ENCODE measurements at regions not wholly inside any gene's neighbourhood (a gene's known extent, or its start where the extent isn't known, plus 50 kb on each side); places are given as distances from the start of the nearest gene placed in this dataset.

GRCh38 chr3:117442566-117442965, 733.0 kb downstream of the TUSC7 start:
- H4K91ac ChIP-seq (replicated peaks; ENCODE audit: insufficient read length, low read length) = no peak overlapping the region
- peaks cover 0 to 2% of the 10 kb centered on the region in 2 experiments for H4K20me1 ChIP-seq (replicated peaks in 1 of 2; ENCODE audit: control insufficient read depth in 1 of 2, insufficient read depth in 2 of 2, low read length in 2 of 2)
- no peak overlapping the region for H2AFZ ChIP-seq (ENCODE audit: low read length)
- no peak for DNase-seq (ENCODE audit: low read depth in 1 of 2, low spot score in 2 of 2)
- no peak overlapping the region for H3K27ac ChIP-seq (ENCODE audit: low read depth, low read length)
- ChIA-PET CTCF (ENCODE audit: partially characterized antibody) (interaction anchor here (1.1 to 1.7 kb wide), 3 partner anchors 13 to 672 kb away, joined by 3 to 4 read pairs (median 3); no protein-coding TSS in a partner anchor), POLR2A (ENCODE audit: partially characterized antibody) (no interaction called here)
- no peaks in the 10 kb centered on the region for H3K9me3 ChIP-seq (ENCODE audit: insufficient read depth in 2 of 2, low read depth in 1 of 2, low read length in 1 of 2)
- no peaks in the 10 kb centered on the region for H3K36me3 ChIP-seq (ENCODE audit: control insufficient read depth in 2 of 4, insufficient read depth in 4 of 4, low read length in 3 of 4)
- H2BK15ac ChIP-seq (ENCODE audit: low read length) = no peak overlapping the region
- 93% methylated on average over 4 of the region's 4 CpGs; no CpG with 5 or more reads in 1 of the 2 experiments for WGBS, 2 experiments (ENCODE audit: extremely low coverage in 1 of 2, insufficient coverage in 1 of 2, insufficient read length in 1 of 2, insufficient replicate concordance in 2 of 2, low coverage in 1 of 2, low lambda C conversion rate in 2 of 2, missing lambda C conversion rate in 1 of 2)
- H3K9ac ChIP-seq (replicated peaks in 1 of 4; ENCODE audit: extremely low read depth in 1 of 4, low read depth in 3 of 4, low read length in 3 of 4) = no peak overlapping the region
- no peak overlapping the region for H2BK5ac ChIP-seq (ENCODE audit: low read depth, low read length)
- H3K4me1 ChIP-seq (replicated peaks in 1 of 4; ENCODE audit: control insufficient read depth in 3 of 4, insufficient read depth in 4 of 4, low read length in 3 of 4) = peaks cover 0 to 6% (median 1%) of the 10 kb centered on the region in 4 experiments; a peak in 3 of 7 replicates
- no peak overlapping the region for H2AK5ac ChIP-seq (ENCODE audit: low read depth, low read length)
- H4K5ac ChIP-seq (ENCODE audit: insufficient read length, low read depth, low read length) = no peak overlapping the region
- no peak overlapping the region for H3K4me2 ChIP-seq (ENCODE audit: insufficient read depth in 1 of 2, low read depth in 2 of 2, low read length in 2 of 2)
- no peak overlapping the region for H3K23ac ChIP-seq (ENCODE audit: insufficient read length)
- no peaks in the 10 kb centered on the region for H3K79me1 ChIP-seq (ENCODE audit: low read depth, low read length)
- no peak overlapping the region; the same call in 1 of the 2 replicates for H2BK12ac ChIP-seq (ENCODE audit: low read depth, low read length)
- no peaks in the 10 kb centered on the region for H3K23me2 ChIP-seq (ENCODE audit: low read depth, low read length)
- H2BK20ac ChIP-seq (ENCODE audit: low read length) = no peak overlapping the region
- H3K27me3 ChIP-seq (replicated peaks in 1 of 4; ENCODE audit: control insufficient read depth in 3 of 4, extremely low read depth in 1 of 4, insufficient read depth in 3 of 4, low read length in 3 of 4) = no peaks in the 10 kb centered on the region
- no peak overlapping the region for H3K18ac ChIP-seq (ENCODE audit: extremely low read depth, low read length)
- no peak overlapping the region for H2BK120ac ChIP-seq (replicated peaks; ENCODE audit: low read depth, low read length)
- H3K4me3 ChIP-seq (ENCODE audit: extremely low read depth in 1 of 4, insufficient read depth in 2 of 4, low read depth in 3 of 4, low read length in 4 of 4) = no peak overlapping the region
- H3K14ac ChIP-seq (ENCODE audit: insufficient read length) = no peak overlapping the region
- no peak for FAIRE-seq
- no peak overlapping the region for H3K4ac ChIP-seq (replicated peaks; ENCODE audit: insufficient read length, low read depth, low read length)
- no peak overlapping the region for H4K8ac ChIP-seq (ENCODE audit: extremely low read depth, insufficient read depth, low read length)
- H3K79me2 ChIP-seq (ENCODE audit: control insufficient read depth in 1 of 2, insufficient read depth in 2 of 2, low read length in 2 of 2) = no peaks in the 10 kb centered on the region
- H3K56ac ChIP-seq (replicated peaks; ENCODE audit: insufficient read length, low read depth, low read length) = no peak overlapping the region
- TF ChIP-seq CHD2 (IDR thresholded peaks at IDR 0.05; ENCODE audit: low read length) (no peak), HDAC6 (IDR thresholded peaks at IDR 0.05; ENCODE audit: low read depth, low read length) (no peak), PHF8 (conservative IDR thresholded peaks at IDR 0.05; ENCODE audit: low read depth, low read length) (no peak), JUND (IDR thresholded peaks at IDR 0.05; ENCODE audit: low read length) (no peak)
